ENCODE measurements at regions not wholly inside any gene's neighbourhood (a gene's known extent, or its start where the extent isn't known, plus 50 kb on each side); places are given as distances from the start of the nearest gene placed in this dataset.

DNA sequence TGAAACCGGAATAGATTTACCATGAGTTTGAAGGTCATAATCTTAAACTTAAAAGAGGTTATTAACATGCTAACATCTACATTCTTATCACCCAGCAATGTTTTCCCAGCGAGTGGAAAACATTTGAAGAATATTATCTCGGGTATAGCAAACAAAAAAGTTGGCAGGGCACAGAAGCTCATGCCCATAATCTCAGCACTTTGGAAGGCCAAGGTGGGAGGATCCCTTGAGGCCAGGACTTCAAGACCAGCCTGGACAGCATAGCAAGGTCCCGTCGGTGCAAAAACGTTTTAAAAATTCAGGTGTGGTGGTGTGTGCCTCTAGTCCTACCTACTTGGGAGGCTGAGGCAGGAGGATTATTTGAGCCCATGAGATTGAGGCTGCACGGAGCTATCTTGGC lies 213.5 kb downstream of the MANEA start:
- ATAC-seq (no peak), DNase-seq (ENCODE audit: low read depth, low spot score) (no peak), FAIRE-seq (no peak)
- H3K9me3 ChIP-seq (replicated peaks; ENCODE audit: control insufficient read depth, insufficient read depth, low read length), result no peaks in the 10 kb centered on the region
- H3K36me3 ChIP-seq (ENCODE audit: control insufficient read depth in 2 of 2, insufficient read depth in 2 of 2, low read length in 1 of 2), result no peaks in the 10 kb centered on the region
- H3K79me2 ChIP-seq (ENCODE audit: control insufficient read depth, insufficient read depth, low read length), result no peaks in the 10 kb centered on the region
- intact Hi-C loops (cut with micrococcal nuclease; ENCODE audit: unreplicated experiment), result no loop called here
- 10% methylated on average over 7 of the region's 7 CpGs for WGBS (ENCODE audit: insufficient coverage, insufficient replicate concordance, low lambda C conversion rate, missing lambda C conversion rate)
- H4K20me1 ChIP-seq (ENCODE audit: control insufficient read depth, insufficient read depth), result no peaks in the 10 kb centered on the region
- H3K9ac ChIP-seq (ENCODE audit: control insufficient read depth, insufficient read depth, low read length), result no peak overlapping the region
- ChIA-PET CTCF (no interaction called here), RAD21 (ENCODE audit: unreplicated experiment) (no interaction called here), SMC1A (ENCODE audit: uncharacterized antibody, unreplicated experiment) (no interaction called here), POLR2A (no interaction called here)
- H3K4me3 ChIP-seq, result no peak overlapping the region
- H3K4me2 ChIP-seq (ENCODE audit: control insufficient read depth, insufficient read depth), result no peak overlapping the region
- in situ Hi-C loops (cut with MboI), result no loop called here
- BruUV-seq (replicated peaks), result no TSS peak
- H2AFZ ChIP-seq (ENCODE audit: control insufficient read depth, low read depth, low read length), result no peak overlapping the region; the same call in 1 of the 2 replicates
- no peaks in the 10 kb centered on the region for H3K4me1 ChIP-seq (ENCODE audit: control insufficient read depth, insufficient read depth, low read length)
- H3K27me3 ChIP-seq (replicated peaks in 1 of 2; ENCODE audit: control insufficient read depth in 2 of 2, insufficient read depth in 2 of 2, low read length in 1 of 2), result no peaks in the 10 kb centered on the region
- no peak for TF ChIP-seq CHD4 (IDR thresholded peaks at IDR 0.05)
- no peak for TF ChIP-seq CBFB (IDR thresholded peaks at IDR 0.05; ENCODE audit: low read depth)
- TF ChIP-seq RFX5 (IDR thresholded peaks at IDR 0.05; ENCODE audit: low read depth, low read length), result no peak
- no peak for TF ChIP-seq NRF1 (conservative IDR thresholded peaks at IDR 0.05; ENCODE audit: low read depth, low read length)
- TF ChIP-seq RB1 (IDR thresholded peaks at IDR 0.05; ENCODE audit: borderline replicate concordance), result no peak
- no peak for TF ChIP-seq ZBTB11 (CRISPR knock-in tag; IDR thresholded peaks at IDR 0.05)
- no peak for TF ChIP-seq NR2C2 (IDR thresholded peaks at IDR 0.05; ENCODE audit: borderline replicate concordance, control insufficient read depth, insufficient read length, low read depth)
- TF ChIP-seq SUZ12 (IDR thresholded peaks at IDR 0.05; ENCODE audit: unreplicated experiment), result no peak
- no peak for TF ChIP-seq TARDBP (IDR thresholded peaks at IDR 0.05; ENCODE audit: borderline replicate concordance)
- no peak for TF ChIP-seq CREM (IDR thresholded peaks at IDR 0.05; ENCODE audit: low read depth)
- H3K27ac ChIP-seq (ENCODE audit: control insufficient read depth, insufficient read depth), result no peak overlapping the region

Measured in GM12878 (cell line).